Loucy (cell line): ENCODE measurements at regions not wholly inside any gene's neighbourhood (a gene's known extent, or its start where the extent isn't known, plus 50 kb on each side); places are given as distances from the start of the nearest gene placed in this dataset.

Source experiments
- H2AFZ ChIP-seq: fragments of 200-600 bp; sonication (generic); 2 replicates; pipeline ENCODE4 v1.6.0; 2016; ENCODE audit warnings: antibody characterized with exemption, mild to moderate bottlenecking, low read length, moderate library complexity
- H3F3A ChIP-seq: fragments of 200-600 bp; 2 replicates; pipeline ENCODE4 v1.6.0; 2016; ENCODE audit warnings: antibody characterized with exemption, low read depth, mild to moderate bottlenecking
- H3K27me3 ChIP-seq: fragments of 200-600 bp; sonication (generic); 2 replicates; pipeline ENCODE4 v1.6.1; 2014; ENCODE audit warnings: low read length, mild to moderate bottlenecking; ENCODE audit not compliant: insufficient read depth, poor library complexity, severe bottlenecking
- H3K36me3 ChIP-seq: fragments of 200-600 bp; sonication (generic); 2 replicates; pipeline ENCODE4 v1.6.1; 2016; ENCODE audit warnings: low read length; ENCODE audit not compliant: insufficient read depth
- H3K4me1 ChIP-seq: fragments of 200-600 bp; sonication (generic); 2 replicates; pipeline ENCODE4 v1.5.1; 2014; ENCODE audit warnings: low read length, mild to moderate bottlenecking; ENCODE audit not compliant: insufficient read depth, poor library complexity, severe bottlenecking
- H3K4me2 ChIP-seq: fragments of 200-600 bp; sonication (generic); 2 replicates; pipeline ENCODE4 v1.6.0; 2014; ENCODE audit warnings: antibody characterized with exemption, low read length, low read depth, mild to moderate bottlenecking; ENCODE audit not compliant: poor library complexity, severe bottlenecking
- H3K4me3 ChIP-seq: fragments of 200-600 bp; sonication (generic); 2 replicates; pipeline ENCODE4 v1.5.1; 2014; ENCODE audit warnings: low read length, mild to moderate bottlenecking, mixed read lengths; ENCODE audit not compliant: poor library complexity, severe bottlenecking
- H3K79me2 ChIP-seq: fragments of 200-600 bp; sonication (generic); 2 replicates; pipeline ENCODE4 v1.6.1; 2014; ENCODE audit warnings: low read length; ENCODE audit not compliant: insufficient read depth
- H3K9ac ChIP-seq: fragments of 200-600 bp; sonication (generic); 2 replicates; pipeline ENCODE4 v1.6.0; 2014; ENCODE audit warnings: mild to moderate bottlenecking, low read depth, low read length, moderate library complexity; ENCODE audit not compliant: poor library complexity, severe bottlenecking
- H3K9me2 ChIP-seq: fragments of 200-600 bp; sonication (generic); replicated peaks from 2 replicates; pipeline ENCODE4 v1.6.1; 2016; ENCODE audit warnings: low read depth, low read length, mixed read lengths
- H3K9me3 ChIP-seq: fragments of 200-600 bp; sonication (generic); 2 replicates; pipeline ENCODE4 v1.6.1; 2014; ENCODE audit warnings: mild to moderate bottlenecking, antibody characterized with exemption, low read length, low read depth; ENCODE audit not compliant: insufficient read depth
- H4K20me1 ChIP-seq: fragments of 200-600 bp; sonication (generic); 2 replicates; pipeline ENCODE4 v1.6.0; 2014; ENCODE audit warnings: antibody characterized with exemption, low read length, mild to moderate bottlenecking; ENCODE audit not compliant: insufficient read depth, poor library complexity, severe bottlenecking
- CTCF ChIP-seq: fragments of 200-600 bp; sonication (generic); conservative IDR thresholded peaks from 2 replicates; pipeline ENCODE4 v1.5.1; 2014; ENCODE audit warnings: mild to moderate bottlenecking, antibody characterized with exemption, low read length
- EZH2phosphoT487 ChIP-seq: fragments of 200-600 bp; IDR thresholded peaks from 2 replicates; pipeline ENCODE4 v1.6.1; 2018; ENCODE audit warnings: antibody characterized with exemption, mild to moderate bottlenecking, moderate library complexity, borderline replicate concordance

GRCh38 chr16:60295451-60295850 lies 1561.3 kb upstream of the GOT2 start:
- Histone ChIP-seq H3K4me1 (no peaks in the 10 kb centered on the region), H3K4me3 (no peak overlapping the region), H2AFZ (no peak overlapping the region), H3K9ac (no peak overlapping the region), H4K20me1 (no peaks in the 10 kb centered on the region), H3K4me2 (no peak overlapping the region), H3K9me2 (no peaks in the 10 kb centered on the region), H3K79me2 (no peaks in the 10 kb centered on the region), H3K36me3 (no peaks in the 10 kb centered on the region), H3K27me3 (no peaks in the 10 kb centered on the region), H3F3A (no peaks in the 10 kb centered on the region), H3K9me3 (no peaks in the 10 kb centered on the region)
- no peak for TF ChIP-seq EZH2phosphoT487
- no peak for TF ChIP-seq CTCF

DNA sequence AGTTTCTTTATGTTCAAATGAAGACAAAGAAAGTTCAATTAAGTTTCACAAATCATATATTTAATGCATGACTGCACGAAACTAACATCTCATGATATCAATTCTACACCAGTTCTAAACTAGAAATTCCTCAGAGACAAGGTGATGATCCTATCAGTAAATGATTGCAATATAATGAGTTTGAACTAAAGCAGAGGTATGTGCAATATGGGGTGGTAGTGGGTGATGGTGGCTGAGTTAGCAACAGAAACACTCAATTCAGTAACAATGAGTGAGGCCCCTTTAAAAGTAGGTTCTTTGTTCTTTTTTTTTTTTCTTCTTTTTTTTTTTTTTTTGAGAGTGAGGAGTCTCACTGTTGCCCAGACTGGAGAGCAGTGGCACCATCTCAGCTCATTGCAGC lies 1551.7 kb upstream of the GOT2 start:
- no peak overlapping the region for H3K4me3 ChIP-seq

GRCh38 chr16:60279061-60279665 lies 1545.0 kb upstream of the GOT2 start:
- no peaks in the 10 kb centered on the region for H3K9me2 ChIP-seq
- no peak overlapping the region for H3K9ac ChIP-seq
- no peaks in the 10 kb centered on the region for H3K79me2 ChIP-seq
- H3K36me3 ChIP-seq = no peaks in the 10 kb centered on the region
- no peak overlapping the region for H3K4me3 ChIP-seq
- H4K20me1 ChIP-seq = no peaks in the 10 kb centered on the region
- no peaks in the 10 kb centered on the region for H3K4me1 ChIP-seq
- H3F3A ChIP-seq = no peaks in the 10 kb centered on the region
- no peaks in the 10 kb centered on the region for H3K9me3 ChIP-seq
- no peak overlapping the region for H3K4me2 ChIP-seq
- H2AFZ ChIP-seq = no peak overlapping the region
- H3K27me3 ChIP-seq = no peaks in the 10 kb centered on the region
- TF ChIP-seq CTCF (no peak), EZH2phosphoT487 (no peak)

More for the DNA sequence above, 1551.7 kb upstream of the GOT2 start:
- H3K36me3 ChIP-seq = no peaks in the 10 kb centered on the region
- no peaks in the 10 kb centered on the region for H3K9me2 ChIP-seq
- no peak for TF ChIP-seq EZH2phosphoT487
- TF ChIP-seq CTCF = no peak
- H3K9ac ChIP-seq = no peak overlapping the region
- H3K4me2 ChIP-seq = no peak overlapping the region
- H3K4me1 ChIP-seq = no peaks in the 10 kb centered on the region
- no peaks in the 10 kb centered on the region for H3F3A ChIP-seq
- H3K79me2 ChIP-seq = no peaks in the 10 kb centered on the region
- H3K27me3 ChIP-seq = no peaks in the 10 kb centered on the region
- H4K20me1 ChIP-seq = no peaks in the 10 kb centered on the region
- H2AFZ ChIP-seq = no peak overlapping the region
- H3K9me3 ChIP-seq = no peaks in the 10 kb centered on the region
